ENCODE measurements at regions not wholly inside any gene's neighbourhood (a gene's known extent, or its start where the extent isn't known, plus 50 kb on each side); places are given as distances from the start of the nearest gene placed in this dataset.

DNA sequence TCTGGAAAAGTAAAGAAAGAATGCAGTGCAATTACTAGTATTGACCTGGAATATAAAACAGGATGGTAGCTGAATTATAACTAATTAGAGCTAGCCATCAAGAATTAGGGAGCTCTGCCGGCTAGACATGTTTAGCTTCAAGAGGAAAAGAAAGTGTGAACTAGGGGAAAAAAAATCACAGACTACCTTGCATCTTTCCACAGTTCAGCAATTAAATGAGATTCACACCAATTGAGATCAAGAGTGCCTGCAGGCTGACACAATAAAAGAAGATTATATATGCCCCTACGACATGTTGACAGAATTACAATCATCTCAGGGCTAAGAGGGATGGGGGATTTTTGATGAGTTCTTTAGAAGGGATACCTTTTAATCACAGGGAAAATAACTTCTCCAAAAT is 303.3 kb upstream of the CELF2 start:
- ChIA-PET SMC1A (ENCODE audit: uncharacterized antibody, unreplicated experiment) (no interaction called here), CTCF (no interaction called here), POLR2A (no interaction called here), RAD21 (ENCODE audit: unreplicated experiment) (no interaction called here)
- DNase-seq (ENCODE audit: low read depth, low spot score) (no peak), FAIRE-seq (no peak), ATAC-seq (no peak)
- no peaks in the 10 kb centered on the region for H3K9me3 ChIP-seq (replicated peaks; ENCODE audit: control insufficient read depth, insufficient read depth, low read length)
- in situ Hi-C loops (cut with MboI), result no loop called here
- no peak overlapping the region for H2AFZ ChIP-seq (ENCODE audit: control insufficient read depth, low read depth, low read length)
- no peak overlapping the region for H3K4me3 ChIP-seq
- no peaks in the 10 kb centered on the region for H3K36me3 ChIP-seq (ENCODE audit: control insufficient read depth in 2 of 2, insufficient read depth in 2 of 2, low read length in 1 of 2)
- TF ChIP-seq STAT1 (conservative IDR thresholded peaks at IDR 0.05) (no peak), E2F4 (IDR thresholded peaks at IDR 0.05; ENCODE audit: low read depth, low read length) (no peak), FOXM1 (IDR thresholded peaks at IDR 0.05; ENCODE audit: low read depth, low read length) (no peak), IRF3 (IDR thresholded peaks at IDR 0.05) (no peak), MYC (IDR thresholded peaks at IDR 0.05; ENCODE audit: insufficient read depth, insufficient read length, insufficient replicate concordance, low read length, severe bottlenecking) (no peak), JUNB (IDR thresholded peaks at IDR 0.05) (no peak), IRF4 (IDR thresholded peaks at IDR 0.05; ENCODE audit: low read depth, low read length) (no peak)
- 24% methylated on average over 2 of the region's 2 CpGs for WGBS (ENCODE audit: insufficient coverage, insufficient replicate concordance, low lambda C conversion rate, missing lambda C conversion rate)
- no peak overlapping the region for H3K27ac ChIP-seq (ENCODE audit: control insufficient read depth, insufficient read depth)
- BruUV-seq (replicated peaks), result no TSS peak
- no peaks in the 10 kb centered on the region for H3K79me2 ChIP-seq (ENCODE audit: control insufficient read depth, insufficient read depth, low read length)
- intact Hi-C loops (cut with micrococcal nuclease; ENCODE audit: unreplicated experiment), result no loop called here
- no peak overlapping the region for H3K4me2 ChIP-seq (ENCODE audit: control insufficient read depth, insufficient read depth)
- H3K4me1 ChIP-seq (ENCODE audit: control insufficient read depth, insufficient read depth, low read length), result no peaks in the 10 kb centered on the region
- no peaks in the 10 kb centered on the region for H3K27me3 ChIP-seq (replicated peaks in 1 of 2; ENCODE audit: control insufficient read depth in 2 of 2, insufficient read depth in 2 of 2, low read length in 1 of 2)
- no peaks in the 10 kb centered on the region for H4K20me1 ChIP-seq (ENCODE audit: control insufficient read depth, insufficient read depth)
- H3K9ac ChIP-seq (ENCODE audit: control insufficient read depth, insufficient read depth, low read length), result no peak overlapping the region
